H1 (cell line): ENCODE measurements at regions not wholly inside any gene's neighbourhood (a gene's known extent, or its start where the extent isn't known, plus 50 kb on each side); places are given as distances from the start of the nearest gene placed in this dataset.

Experiments used
- BCL11A ChIP-seq, 2 experiments: IDR thresholded peaks; one replicate each; pipeline ENCODE4 v1.6.1; 2011; ENCODE audit warnings: low read depth in 2 of 2, low read length in 2 of 2, mild to moderate bottlenecking in 2 of 2
- CBX5 ChIP-seq: fragments of 300-800, 300-1000 bp; sonication (generic); IDR thresholded peaks from 2 replicates; pipeline ENCODE4 v1.7.1; 2016; ENCODE audit warnings: antibody characterized with exemption, low read length, low read depth
- CREB1 ChIP-seq: IDR thresholded peaks from 2 replicates; pipeline ENCODE4 v1.6.1; 2012; ENCODE audit warnings: inconsistent platforms
- CTCF ChIP-seq, 3 experiments: IDR thresholded peaks; 1 replicate in 2 of 3; 2 replicates in 1 of 3; pipeline versions ENCODE4 v1.5.1 to v1.6.1; 2011; ENCODE audit warnings: low read length in 3 of 3, mild to moderate bottlenecking in 3 of 3, inconsistent platforms in 2 of 3, low read depth in 1 of 3, moderate library complexity in 1 of 3; ENCODE audit not compliant: insufficient read depth in 1 of 3; ENCODE audit errors: control extremely low read depth in 1 of 3
- JUN ChIP-seq: IDR thresholded peaks from 2 replicates; pipeline ENCODE4 v1.6.1; 2011; ENCODE audit warnings: low read depth, mild to moderate bottlenecking, improper control_type of control experiment, low read length
- JUND ChIP-seq: IDR thresholded peaks from 2 replicates; pipeline ENCODE4 v1.6.1; 2011; ENCODE audit warnings: mild to moderate bottlenecking, improper control_type of control experiment, low read length
- POLR2A ChIP-seq, 2 experiments: IDR thresholded peaks; 1 replicate in 1 of 2; 2 replicates in 1 of 2; pipeline ENCODE4 v1.6.1; 2011; ENCODE audit warnings: low read depth in 2 of 2, low read length in 2 of 2, mild to moderate bottlenecking in 2 of 2; ENCODE audit errors: control extremely low read depth in 1 of 2
- RXRA ChIP-seq: IDR thresholded peaks from 2 replicates; pipeline ENCODE4 v1.6.1; 2011; ENCODE audit warnings: low read depth, mild to moderate bottlenecking, low read length, moderate library complexity; ENCODE audit not compliant: insufficient read depth
- SP1 ChIP-seq: IDR thresholded peaks from 2 replicates; pipeline ENCODE4 v1.6.1; 2011; ENCODE audit warnings: low read depth, low read length
- TAF1 ChIP-seq: IDR thresholded peaks from 2 replicates; pipeline ENCODE4 v1.6.1; 2011; ENCODE audit warnings: mild to moderate bottlenecking, low read depth, low read length
- TEAD4 ChIP-seq: IDR thresholded peaks from 2 replicates; pipeline ENCODE4 v1.6.1; 2012; ENCODE audit warnings: low read depth, low read length, inconsistent platforms, mixed read lengths

- TF ChIP-seq CTCF (IDR thresholded peaks at IDR 0.05; ENCODE audit: control extremely low read depth in 1 of 3, insufficient read depth in 1 of 3, low read depth in 1 of 3, low read length in 3 of 3) (no peak), JUND (no peak), CREB1 (no peak), RXRA (no peak), POLR2A (IDR thresholded peaks at IDR 0.05; ENCODE audit: control extremely low read depth in 1 of 2, low read depth in 2 of 2, low read length in 2 of 2) (no peak), TAF1 (no peak), SP1 (no peak), BCL11A (IDR thresholded peaks at IDR 0.05; ENCODE audit: low read depth in 2 of 2, low read length in 2 of 2) (no peak), JUN (no peak), TEAD4 (no peak), CBX5 (no peak)
Observed at GRCh38 chr12:65675141-65675621, 149.1 kb upstream of the HMGA2 start.
